Inflammatory macrophage (primary cell): ENCODE measurements at regions not wholly inside any gene's neighbourhood (a gene's known extent, or its start where the extent isn't known, plus 50 kb on each side); places are given as distances from the start of the nearest gene placed in this dataset.
A peak's percentile ranks its signal among the peaks of the same experiment; 100 is the strongest.

Experiments
- DNase-seq, 2 donors: peaks; one replicate each; pipeline ENCODE4 v3.0.0-alpha.2; 2020 to 2022

- DNase-seq: no peak
Observed at GRCh38 chr4:14182148-14182547, 554.6 kb upstream of the BOD1L1 start.

DNA sequence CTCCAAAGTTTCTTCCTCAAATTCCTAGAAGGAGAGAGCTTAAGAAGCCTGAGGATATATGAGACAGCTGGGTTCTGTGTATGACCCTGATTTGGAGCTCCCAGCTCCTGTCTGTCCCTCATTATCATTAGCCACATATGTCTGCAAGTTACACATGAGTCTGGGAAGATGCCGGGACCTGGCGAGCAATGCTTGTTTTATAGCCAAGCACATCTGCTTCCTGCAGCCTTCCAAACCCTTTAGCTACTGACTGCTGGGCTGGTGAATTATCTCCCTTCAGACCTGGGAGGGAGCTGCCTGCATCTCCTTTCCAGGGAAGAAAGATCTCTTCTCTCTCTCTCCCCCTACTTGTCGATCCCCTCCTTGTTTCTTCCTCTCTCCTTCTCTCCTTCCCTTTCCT, 556.7 kb upstream of the BOD1L1 start:
- DNase-seq: no peak

DNA sequence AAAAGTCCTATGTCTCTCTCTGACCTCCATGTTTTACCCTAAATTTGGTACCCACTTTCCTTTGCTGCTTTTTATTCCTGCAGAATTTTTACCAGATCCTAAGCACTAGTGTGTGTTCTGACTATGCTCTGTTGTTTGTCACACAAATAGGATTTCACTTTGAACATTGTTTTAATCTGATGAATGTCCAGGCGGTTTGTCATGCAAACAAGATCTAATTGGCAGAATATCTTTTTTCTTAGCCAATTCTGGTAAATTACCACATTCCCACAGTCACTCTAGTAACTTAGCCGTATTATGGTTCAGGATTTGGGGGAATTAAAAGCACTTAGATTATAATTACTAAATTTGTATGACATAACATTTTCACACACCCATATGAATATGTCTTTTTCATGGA, 557.2 kb upstream of the BOD1L1 start:
- no peak for DNase-seq

DNA sequence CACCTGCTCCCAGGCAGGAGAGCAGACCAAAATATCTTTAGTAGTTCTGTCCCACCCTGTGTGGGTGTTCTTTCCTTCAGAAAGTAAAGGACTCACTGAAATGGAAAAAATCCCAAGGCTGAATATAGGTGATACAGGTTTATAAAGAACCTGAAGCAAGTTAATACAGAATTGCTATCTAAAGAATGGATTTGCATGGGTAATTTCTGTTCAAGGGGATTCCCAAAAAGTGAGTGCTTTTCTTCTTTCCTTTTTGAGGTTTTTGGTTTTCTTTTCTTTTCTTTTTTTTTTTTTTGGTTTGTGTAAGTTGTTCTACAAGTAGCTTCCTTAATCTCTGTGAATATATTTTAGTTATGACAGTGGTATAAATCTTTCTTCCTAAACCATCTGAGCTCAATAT, 560.7 kb upstream of the BOD1L1 start:
- no peak for DNase-seq

GRCh38 chr4:14193601-14194000, 566.1 kb upstream of the BOD1L1 start:
- DNase-seq: no peak

DNA sequence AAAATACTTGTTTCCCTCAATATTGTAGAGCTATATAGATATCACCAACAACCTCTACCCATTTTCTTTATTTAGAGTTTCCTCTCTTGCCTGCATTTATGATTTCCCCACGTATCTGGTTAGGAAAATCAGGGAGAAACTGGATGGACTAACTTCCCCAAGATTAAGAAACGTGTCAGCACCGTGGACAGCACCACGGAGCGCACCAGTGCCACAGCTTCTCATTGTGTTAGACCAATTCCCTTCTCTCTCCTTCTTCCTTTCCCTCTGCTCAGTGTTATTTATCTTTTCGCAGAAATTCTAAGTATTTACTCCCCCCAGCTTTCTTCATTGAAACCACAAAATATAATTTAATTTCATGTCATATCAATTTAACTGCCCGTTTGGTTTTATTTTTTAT, 568.6 kb upstream of the BOD1L1 start:
- DNase-seq: peak; percentile 33 to 67

DNA sequence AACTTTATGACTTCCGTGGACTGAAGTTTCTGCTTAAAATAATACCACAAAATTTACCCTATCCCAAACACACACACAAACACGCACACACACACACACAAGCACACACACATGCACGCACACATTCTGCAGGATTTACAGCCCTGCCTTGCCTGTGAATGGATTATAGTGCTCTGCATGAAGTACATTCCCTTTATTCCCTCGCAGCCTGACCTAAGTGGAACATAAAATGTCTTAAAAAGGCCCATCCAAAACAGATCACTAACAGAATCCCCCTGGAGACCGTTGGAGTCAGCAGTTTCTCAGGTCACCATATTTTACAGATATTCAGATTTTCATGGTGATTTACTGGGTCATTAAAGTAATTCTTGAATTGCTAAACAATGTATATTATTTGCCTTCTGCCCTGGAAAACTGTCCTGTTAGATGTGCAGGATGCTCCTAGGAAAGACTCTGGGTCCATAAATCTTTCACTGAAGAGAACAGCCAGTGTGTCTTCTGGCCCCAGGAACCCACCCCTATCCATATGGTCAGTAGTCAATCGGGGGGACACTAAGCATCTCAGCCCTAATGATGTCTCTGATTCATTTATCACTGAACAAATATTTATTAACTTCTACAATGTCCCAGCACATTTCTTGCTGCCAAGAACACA, 587.7 kb upstream of the BOD1L1 start:
- no peak for DNase-seq

DNA sequence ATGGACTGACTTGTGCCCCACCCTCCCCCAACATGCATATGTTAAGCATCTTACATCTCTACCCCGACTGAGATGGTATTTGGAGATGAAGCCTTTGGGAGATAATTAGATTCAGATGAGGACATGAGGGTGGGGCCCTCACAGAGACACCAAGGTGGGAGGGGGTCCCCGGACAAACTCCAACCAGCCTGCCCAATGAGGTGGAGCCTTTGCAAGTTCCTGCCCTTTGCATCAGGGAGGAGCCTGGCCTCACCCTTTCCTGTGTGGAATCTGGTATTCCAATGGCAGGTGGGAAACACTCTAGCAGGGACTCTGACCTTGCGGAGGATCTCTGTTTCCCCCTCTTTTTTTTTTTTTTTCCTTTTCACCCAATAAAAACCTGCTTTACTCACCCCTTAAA, 589.9 kb upstream of the BOD1L1 start:
- no peak for DNase-seq

- no peak for DNase-seq
Observed at GRCh38 chr4:14218641-14219040, 591.1 kb upstream of the BOD1L1 start.

GRCh38 chr4:14221176-14221575, 593.7 kb upstream of the BOD1L1 start:
- no peak for DNase-seq

DNA sequence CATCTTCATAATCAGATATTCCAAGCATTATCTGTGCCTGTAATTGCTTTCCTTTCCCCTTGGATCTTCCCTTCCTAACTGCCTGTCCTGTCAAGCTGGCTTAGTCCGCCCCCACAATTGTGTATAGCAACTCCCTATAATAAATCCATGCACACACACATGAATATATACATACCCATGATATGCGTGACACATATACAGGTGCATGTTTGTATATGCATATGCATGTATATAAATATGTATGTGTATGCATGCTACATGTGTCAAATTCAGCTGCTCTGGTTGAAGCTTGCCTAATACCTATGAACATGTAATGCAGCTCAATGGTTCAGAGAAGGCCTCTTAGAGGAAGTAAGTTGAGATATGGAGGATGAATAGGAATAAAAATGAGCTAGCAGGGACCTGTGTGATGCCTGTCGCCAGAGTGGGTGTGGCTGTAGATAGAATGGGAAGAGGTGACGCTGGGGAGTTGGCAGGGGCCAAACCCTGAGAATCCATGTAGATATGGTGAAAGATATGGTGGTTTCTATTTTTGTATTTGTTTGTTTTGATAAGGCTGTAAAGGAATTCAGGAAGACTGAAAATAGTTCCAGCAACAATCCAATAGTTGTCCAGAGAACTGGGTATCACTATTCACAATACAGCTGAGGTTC, 595.0 kb upstream of the BOD1L1 start:
- DNase-seq: no peak

- no peak for DNase-seq
Observed at GRCh38 chr4:14223461-14223860, 595.9 kb upstream of the BOD1L1 start.

- no peak for DNase-seq
Observed at GRCh38 chr4:14225688-14226207, 598.2 kb upstream of the BOD1L1 start.

DNA sequence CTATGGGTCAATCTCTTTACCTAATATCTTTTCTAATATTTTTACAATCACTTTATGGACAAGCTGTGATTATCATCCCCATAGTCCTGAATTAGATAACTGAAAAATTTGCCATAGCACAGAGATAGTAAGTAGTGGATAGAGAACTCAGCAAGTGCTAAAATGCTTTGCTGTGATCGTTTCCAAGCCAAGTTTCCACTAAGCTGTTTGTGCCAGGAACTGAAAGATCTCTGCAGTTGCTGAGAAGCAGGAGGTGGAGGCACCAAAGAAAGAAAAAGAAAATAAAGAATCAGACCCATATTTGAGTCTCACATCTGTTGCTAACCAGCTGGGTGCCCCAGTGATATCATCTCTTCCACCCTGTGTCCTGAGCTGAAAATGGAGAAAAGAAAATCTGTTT, 605.6 kb upstream of the BOD1L1 start:
- DNase-seq: no peak

DNA sequence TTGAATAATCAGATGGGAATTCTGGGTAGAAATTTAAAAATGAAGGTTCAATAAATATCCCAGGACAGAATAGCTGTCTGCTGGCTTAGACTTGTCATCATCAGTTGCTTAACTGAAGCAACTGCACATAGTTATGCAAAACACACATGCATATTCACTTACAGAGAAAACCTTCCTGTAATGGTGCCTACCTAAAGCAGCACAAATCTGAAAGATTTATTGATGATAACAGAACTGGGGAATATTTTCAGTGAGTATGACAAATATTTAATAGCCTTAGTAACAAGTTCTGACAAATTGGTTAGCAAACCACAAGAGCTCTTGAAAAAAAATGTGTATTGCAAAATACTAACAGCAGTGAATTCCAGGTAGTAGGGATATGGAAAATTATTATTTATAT, 606.8 kb upstream of the BOD1L1 start:
- DNase-seq: no peak

- DNase-seq: no peak
Observed at GRCh38 chr4:14236359-14236758, 608.8 kb upstream of the BOD1L1 start.

- no peak for DNase-seq
Observed at GRCh38 chr4:14237911-14238310, 610.4 kb upstream of the BOD1L1 start.

- DNase-seq: no peak
Observed at GRCh38 chr4:14241574-14241973, 614.0 kb upstream of the BOD1L1 start.

DNA sequence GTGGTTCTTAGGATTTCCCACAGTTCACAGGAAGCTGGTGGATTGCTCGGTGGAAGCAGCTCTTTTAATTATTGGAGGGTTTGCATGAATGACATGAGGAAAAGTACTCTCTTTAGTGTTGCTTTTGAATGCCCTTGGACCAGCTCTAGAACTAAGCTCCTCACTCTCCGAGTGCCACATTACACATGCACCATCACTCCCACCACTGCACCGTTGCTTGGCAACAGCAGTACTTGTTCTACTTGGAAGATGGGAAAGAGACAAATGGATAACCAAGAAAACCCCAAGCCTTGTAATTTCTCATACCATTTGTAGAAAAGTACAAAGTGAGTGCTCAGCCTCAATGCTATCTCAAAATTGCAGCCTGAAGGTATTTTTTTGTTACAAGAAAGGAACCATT, 620.2 kb upstream of the BOD1L1 start:
- no peak for DNase-seq

- no peak for DNase-seq
Observed at GRCh38 chr4:14249226-14249625, 621.7 kb upstream of the BOD1L1 start.

GRCh38 chr4:14254252-14254651, 626.7 kb upstream of the BOD1L1 start:
- DNase-seq: peak; percentile 36 to 67

DNA sequence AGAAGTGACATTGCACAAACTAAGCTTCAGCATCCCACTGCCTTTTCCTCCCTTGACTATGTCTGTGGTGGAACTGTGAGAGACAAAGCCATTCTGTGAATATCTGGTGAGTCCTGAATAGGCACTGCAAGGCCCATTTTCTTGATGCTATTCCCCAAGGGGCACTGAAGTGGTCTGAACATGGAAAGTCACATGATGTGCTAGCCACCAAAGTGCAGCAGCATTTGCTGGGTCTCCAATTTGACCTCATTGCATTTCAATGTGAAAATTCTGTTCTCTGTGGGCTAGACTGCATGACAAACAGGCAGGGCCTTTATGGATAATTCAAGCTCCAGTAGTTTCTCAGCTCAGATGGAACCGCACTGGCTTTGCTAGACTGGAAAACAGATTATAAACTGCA, 627.4 kb upstream of the BOD1L1 start:
- no peak for DNase-seq

DNA sequence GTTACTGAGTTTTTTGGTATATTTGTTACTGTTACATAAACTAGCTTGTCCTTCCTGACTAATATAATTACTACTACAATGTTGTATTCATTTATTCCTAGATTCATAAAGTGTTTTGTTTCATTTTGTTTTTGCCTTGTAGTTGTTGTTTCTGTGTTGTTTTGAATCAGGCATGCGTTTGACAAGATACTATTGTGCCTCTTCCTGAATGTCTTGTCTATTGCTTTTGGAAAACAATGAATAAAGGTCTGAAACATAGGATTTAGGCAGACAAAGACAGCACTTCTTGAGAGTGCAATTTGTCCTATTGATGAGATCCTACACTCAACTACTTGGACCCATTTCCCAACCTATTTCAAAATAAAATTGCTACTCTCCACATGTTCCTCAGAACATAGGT, 630.4 kb upstream of the BOD1L1 start:
- no peak for DNase-seq

DNA sequence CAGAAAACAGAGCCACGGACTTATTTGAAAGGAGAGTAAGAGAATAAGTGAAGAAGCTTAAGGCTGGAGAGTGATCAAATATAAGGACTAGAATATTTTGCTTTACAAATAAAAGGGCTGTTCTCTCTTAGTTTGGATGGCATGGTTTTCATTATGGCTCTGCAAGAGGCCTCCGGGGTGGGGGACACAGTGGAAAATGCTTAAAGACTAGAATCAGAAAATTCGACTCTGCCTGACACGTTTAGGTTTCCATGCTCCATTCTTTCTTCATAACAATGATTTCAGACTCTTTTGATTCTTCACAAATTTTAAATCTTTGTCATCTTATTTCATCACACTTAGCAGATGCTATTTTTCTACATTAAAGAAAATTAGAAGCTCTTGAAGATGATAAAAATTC, 632.4 kb upstream of the BOD1L1 start:
- no peak for DNase-seq

DNA sequence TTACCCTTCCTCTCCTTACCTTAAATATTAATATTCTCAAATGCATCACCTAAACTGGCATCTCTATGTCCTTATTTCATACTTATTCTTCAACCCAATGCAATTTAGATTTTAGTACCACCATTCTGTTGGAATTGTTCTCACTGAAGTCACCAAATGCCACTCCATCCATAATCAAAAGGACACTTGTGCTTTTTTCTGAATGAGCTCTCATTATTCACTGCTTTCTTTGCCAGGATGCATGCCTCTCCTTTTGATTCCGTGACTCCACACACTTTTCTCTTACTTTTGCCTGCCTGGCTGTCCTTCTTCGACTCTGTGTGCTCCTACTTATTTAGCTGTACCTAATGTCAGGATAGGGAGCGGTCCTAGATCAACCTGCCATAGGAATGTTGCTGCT, 633.1 kb upstream of the BOD1L1 start:
- DNase-seq: no peak
